Fibroblast of villous mesenchyme (primary cell): ENCODE measurements at regions not wholly inside any gene's neighbourhood (a gene's known extent, or its start where the extent isn't known, plus 50 kb on each side); places are given as distances from the start of the nearest gene placed in this dataset.

Experiments
- DNase-seq: peaks from one replicate; pipeline ENCODE4 v3.0.0-alpha.2; 2010; ENCODE audit warnings: low read depth
- H3K4me3 ChIP-seq: 2 replicates; pipeline ENCODE4 v1.5.1; 2011; ENCODE audit warnings: low read depth, mild to moderate bottlenecking, low read length
- TF ChIP-seq, protein P1 (sequence below): IDR thresholded peaks from 2 replicates; pipeline ENCODE4 v1.5.1; 2012; ENCODE audit warnings: low read depth, mild to moderate bottlenecking, low read length; ENCODE audit not compliant: insufficient read depth

GRCh38 chr11:41842673-41843072 lies 383.2 kb upstream of the LRRC4C start:
- H3K4me3 ChIP-seq, result no peak overlapping the region
- DNase-seq, result no peak
- TF ChIP-seq, protein P1, sequence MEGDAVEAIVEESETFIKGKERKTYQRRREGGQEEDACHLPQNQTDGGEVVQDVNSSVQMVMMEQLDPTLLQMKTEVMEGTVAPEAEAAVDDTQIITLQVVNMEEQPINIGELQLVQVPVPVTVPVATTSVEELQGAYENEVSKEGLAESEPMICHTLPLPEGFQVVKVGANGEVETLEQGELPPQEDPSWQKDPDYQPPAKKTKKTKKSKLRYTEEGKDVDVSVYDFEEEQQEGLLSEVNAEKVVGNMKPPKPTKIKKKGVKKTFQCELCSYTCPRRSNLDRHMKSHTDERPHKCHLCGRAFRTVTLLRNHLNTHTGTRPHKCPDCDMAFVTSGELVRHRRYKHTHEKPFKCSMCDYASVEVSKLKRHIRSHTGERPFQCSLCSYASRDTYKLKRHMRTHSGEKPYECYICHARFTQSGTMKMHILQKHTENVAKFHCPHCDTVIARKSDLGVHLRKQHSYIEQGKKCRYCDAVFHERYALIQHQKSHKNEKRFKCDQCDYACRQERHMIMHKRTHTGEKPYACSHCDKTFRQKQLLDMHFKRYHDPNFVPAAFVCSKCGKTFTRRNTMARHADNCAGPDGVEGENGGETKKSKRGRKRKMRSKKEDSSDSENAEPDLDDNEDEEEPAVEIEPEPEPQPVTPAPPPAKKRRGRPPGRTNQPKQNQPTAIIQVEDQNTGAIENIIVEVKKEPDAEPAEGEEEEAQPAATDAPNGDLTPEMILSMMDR, result no peak

GRCh38 chr11:41845066-41845465 lies 385.6 kb upstream of the LRRC4C start:
- TF ChIP-seq, protein P1, result no peak
- no peak for DNase-seq
- H3K4me3 ChIP-seq, result no peak overlapping the region

DNA sequence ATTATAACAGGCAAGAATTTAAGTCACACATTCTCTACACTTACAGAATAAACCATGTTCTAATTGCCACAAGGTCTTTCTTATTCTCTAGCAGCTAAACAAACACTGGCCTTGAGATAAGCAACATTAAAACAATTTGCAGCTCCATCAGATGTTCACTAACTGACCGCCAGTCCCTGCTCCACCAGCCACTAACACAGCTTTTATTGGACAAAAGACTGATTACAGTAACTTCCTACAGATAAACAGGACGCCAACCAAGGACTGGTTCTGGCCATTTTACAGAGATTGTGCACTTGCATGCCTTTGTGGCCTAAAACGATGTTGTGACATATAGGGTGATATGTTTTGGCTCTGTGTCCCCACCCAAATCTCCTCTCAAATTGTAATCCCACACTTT lies 388.9 kb upstream of the LRRC4C start:
- no peak for DNase-seq
- TF ChIP-seq, protein P1, result no peak
- no peak overlapping the region for H3K4me3 ChIP-seq

GRCh38 chr11:41849250-41849649 lies 389.8 kb upstream of the LRRC4C start:
- no peak overlapping the region for H3K4me3 ChIP-seq
- TF ChIP-seq, protein P1, result no peak
- no peak for DNase-seq

DNA sequence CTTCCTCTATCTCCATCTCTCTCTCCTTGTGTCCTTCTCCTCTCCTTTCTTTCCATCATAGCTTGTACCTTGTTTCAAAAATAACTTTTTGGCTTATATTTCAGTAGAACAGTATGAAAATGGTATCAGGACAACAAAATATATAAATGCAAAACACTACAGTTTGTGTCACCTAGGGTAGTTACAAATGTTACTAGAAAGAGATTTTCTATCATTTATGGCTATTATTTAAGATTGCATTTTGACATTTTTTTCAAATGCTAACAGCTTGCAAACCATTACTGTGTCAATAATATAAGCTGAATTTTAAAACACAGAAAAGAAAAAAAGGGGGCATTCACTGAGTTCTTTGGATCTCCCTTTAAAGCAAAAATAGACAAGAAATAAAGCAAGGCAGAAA lies 392.3 kb upstream of the LRRC4C start:
- H3K4me3 ChIP-seq, result no peak overlapping the region
- TF ChIP-seq, protein P1, result no peak
- no peak for DNase-seq

GRCh38 chr11:41861838-41862237 lies 402.4 kb upstream of the LRRC4C start:
- TF ChIP-seq, protein P1, result no peak
- no peak overlapping the region for H3K4me3 ChIP-seq
- DNase-seq, result no peak

DNA sequence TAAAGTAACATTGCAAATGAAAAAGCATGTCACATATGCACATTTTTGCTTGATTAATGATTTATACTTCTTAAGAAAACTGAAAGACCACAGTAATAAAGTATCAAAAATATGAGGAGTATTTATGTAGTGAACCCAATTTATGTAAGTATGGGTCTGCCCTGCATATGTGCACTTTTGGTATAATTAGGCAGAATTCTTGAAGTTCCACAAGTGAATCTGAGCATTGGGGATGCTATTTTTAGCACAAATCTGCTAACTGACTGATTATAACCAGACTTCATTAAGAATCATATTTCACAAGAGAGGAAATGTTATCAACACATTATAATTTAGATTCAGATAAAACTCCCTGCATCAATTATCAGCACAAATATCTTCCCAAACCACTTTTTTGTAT lies 407.1 kb upstream of the LRRC4C start:
- no peak overlapping the region for H3K4me3 ChIP-seq
- DNase-seq, result no peak
- TF ChIP-seq, protein P1, result no peak
